GM08714 (cell line): ENCODE measurements at regions not wholly inside any gene's neighbourhood (a gene's known extent, or its start where the extent isn't known, plus 50 kb on each side); places are given as distances from the start of the nearest gene placed in this dataset.
"Not testable (repeated sequence)": the region's sequence is repeated elsewhere in the genome, so short reads cannot be mapped to it uniquely, and the experiment has no call there.

Experiments
- H3K4me3 ChIP-seq: fragments of 200-500 bp; sonication (Bioruptor generic); 2 replicates; pipeline ENCODE4 v1.5.1; 2014; ENCODE audit warnings: mild to moderate bottlenecking, low read length, inconsistent platforms
- ZNF274 ChIP-seq: IDR thresholded peaks from 2 replicates; pipeline ENCODE4 v1.6.1; 2012; ENCODE audit warnings: mild to moderate bottlenecking, low read depth, low read length

DNA sequence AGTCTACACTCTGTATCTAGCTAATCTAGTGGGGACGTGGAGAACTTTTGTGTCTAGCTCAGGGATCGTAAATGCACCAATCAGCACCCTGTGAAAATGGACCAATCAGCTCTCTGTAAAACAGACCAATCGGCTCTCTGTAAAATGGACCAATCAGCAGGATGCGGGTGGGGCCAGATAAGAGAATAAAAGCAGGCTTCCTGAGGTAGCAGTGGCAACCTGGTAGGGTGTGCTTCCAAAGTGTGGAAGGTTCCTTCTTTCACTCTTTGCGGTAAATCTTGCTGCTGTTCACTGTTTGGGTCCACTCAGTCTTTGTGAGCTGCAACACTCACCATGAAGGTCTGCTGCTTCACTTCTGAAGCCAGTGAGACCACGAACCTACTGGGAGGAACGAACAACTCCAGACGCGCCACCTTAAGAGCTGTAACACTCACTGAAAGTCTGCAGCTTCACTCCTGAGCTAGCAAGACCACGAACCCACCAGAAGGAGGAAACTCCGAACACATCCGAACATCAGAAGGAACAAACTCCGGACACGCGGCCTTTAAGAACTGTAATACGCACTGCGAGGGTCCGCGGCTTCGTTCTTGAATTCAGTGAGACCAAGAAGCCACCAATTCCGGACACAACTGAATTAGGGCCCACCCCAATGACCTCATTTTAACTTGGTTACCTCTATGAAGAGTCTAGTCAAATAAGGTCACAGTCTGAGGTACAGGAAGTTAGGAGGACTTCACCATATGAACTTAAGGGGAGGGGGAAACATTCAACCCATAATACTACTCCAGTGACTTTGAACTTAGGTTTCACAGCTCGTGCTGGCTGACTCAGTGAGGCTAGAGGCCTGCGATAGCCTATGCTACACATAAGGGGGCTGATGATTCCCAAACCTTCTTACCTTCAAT, 59.8 kb upstream of the LPGAT1 start:
- not testable (repeated sequence) for H3K4me3 ChIP-seq

- peak overlapping the region; percentile 40; the same call in 1 of the 2 replicates for H3K4me3 ChIP-seq
These were observed 58.9 kb upstream of the LPGAT1 start for GRCh38 chr1:211889307-211890090.

GRCh38 chr1:211886551-211886950, 56.0 kb upstream of the LPGAT1 start:
- TF ChIP-seq ZNF274: no peak
- H3K4me3 ChIP-seq: no peak overlapping the region

DNA sequence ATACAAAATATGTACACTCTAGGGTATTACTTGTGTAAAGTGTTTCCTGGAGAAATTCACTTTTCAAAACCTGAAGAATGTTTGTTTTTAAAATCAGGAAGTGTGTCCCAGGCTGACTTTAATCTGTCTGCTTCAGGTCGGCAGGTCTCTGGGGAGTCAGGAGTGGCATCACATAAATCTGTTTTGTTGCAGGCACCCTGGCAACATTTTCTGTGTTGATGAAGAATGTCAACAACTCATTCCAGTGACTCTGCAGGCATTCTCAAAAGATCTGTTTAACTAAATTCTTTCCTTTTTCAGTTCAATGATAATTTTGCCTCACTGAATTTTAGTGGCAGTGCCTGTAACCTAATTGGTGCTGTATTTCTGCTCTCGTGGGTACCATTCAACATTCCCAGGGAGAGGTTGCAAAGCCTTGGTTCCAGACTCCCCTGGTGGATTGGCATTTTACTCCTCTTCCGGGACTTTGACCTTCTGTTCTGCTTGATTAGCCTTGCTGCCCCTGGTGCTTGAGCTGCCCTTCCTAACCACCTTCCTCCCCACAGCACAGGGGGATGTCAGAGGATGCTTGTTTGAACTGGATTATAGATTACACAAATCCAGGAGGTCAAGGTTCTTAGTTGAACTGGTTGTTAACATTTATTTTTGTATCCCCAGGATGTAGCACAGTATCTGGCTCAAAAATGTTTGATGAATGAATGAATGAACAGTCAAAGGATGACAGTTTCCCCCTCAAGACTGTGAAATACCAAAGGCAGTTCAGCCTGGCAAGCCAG, 55.4 kb upstream of the LPGAT1 start:
- TF ChIP-seq ZNF274: no peak
- H3K4me3 ChIP-seq: no peak overlapping the region

DNA sequence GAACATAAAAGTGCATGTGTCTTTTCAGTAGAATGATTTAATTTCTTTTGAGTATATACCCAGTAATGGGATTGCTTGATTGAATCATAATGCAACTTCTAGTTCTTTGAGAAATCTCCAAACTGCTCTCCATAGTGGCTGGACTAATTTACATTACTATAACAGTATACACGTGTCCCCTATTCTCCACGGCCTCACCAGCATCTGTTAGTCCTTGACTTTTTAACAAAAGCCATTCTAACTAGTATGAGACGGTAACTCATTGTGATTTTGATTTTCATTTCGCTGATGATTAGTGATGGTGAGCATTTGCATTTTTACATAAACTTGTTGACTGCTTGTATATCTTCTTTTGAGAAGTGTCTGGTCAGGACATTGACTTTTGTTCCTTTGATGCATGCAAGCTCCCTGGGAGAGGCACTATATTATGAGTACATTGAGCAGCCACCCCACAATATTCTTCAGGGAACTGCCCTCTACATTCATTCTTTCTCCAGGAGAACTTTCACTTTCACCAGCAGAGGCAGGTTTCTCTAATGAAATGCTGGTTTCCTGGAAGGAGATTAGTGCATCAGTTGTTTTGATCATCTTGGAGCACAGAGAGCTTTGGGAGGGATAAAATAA, 51.9 kb upstream of the LPGAT1 start:
- no peak for TF ChIP-seq ZNF274

More for the DNA sequence above, 51.9 kb upstream of the LPGAT1 start:
- no peak overlapping the region for H3K4me3 ChIP-seq
